Natural killer cell treated with Interleukin-12 subunit alpha and Interleukin-12 subunit beta and Interleukin-15 and Interleukin-18, amount 100 ng/mL, for 72 hours (primary cell): ENCODE measurements at regions not wholly inside any gene's neighbourhood (a gene's known extent, or its start where the extent isn't known, plus 50 kb on each side); places are given as distances from the start of the nearest gene placed in this dataset.

Experiments used
- ATAC-seq, 2 donors: fragments of 150-1000 bp; cut with Tn5 transposase in 1 of 2; sonication (Bioruptor Pico), chemical (Tn5 transposase) in 1 of 2; 2 replicates each; pipeline ENCODE4 v1.10.0; 2021
- DNase-seq: peaks from one replicate; pipeline ENCODE4 v3.0.0; 2022; ENCODE audit warnings: low spot score
- H3K27ac Mint-ChIP-seq, 2 donors: 1 replicate in 1 of 2; 2 replicates in 1 of 2; pipeline ENCODE4 v1.8.0; 2022; ENCODE audit warnings: mixed read lengths in 2 of 2, mild to moderate bottlenecking in 1 of 2, moderate library complexity in 1 of 2
- H3K27me3 Mint-ChIP-seq, 2 donors: 1 replicate in 1 of 2; 2 replicates in 1 of 2; pipeline ENCODE4 v1.8.0; 2022; ENCODE audit warnings: mixed read lengths in 2 of 2
- H3K36me3 Mint-ChIP-seq: one replicate; pipeline ENCODE4 v1.8.0; 2022; ENCODE audit warnings: mixed read lengths
- H3K4me1 Mint-ChIP-seq, 2 donors: 1 replicate in 1 of 2; 2 replicates in 1 of 2; pipeline ENCODE4 v1.8.0; 2022; ENCODE audit warnings: low read depth in 2 of 2, mixed read lengths in 2 of 2, mild to moderate bottlenecking in 1 of 2
- H3K4me3 Mint-ChIP-seq: one replicate; pipeline ENCODE4 v1.8.0; 2022; ENCODE audit warnings: mixed read lengths
- H3K9me3 Mint-ChIP-seq: 2 replicates; pipeline ENCODE4 v1.8.0; 2022; ENCODE audit warnings: mixed read lengths

GRCh38 chr11:19576054-19576453, 136.6 kb upstream of the NAV2 start:
- no peak for ATAC-seq
- no peak for DNase-seq
- peaks cover 6 to 11% of the 10 kb centered on the region in 2 donors for H3K27me3 Mint-ChIP-seq
- H3K36me3 Mint-ChIP-seq: no peaks in the 10 kb centered on the region
- no peaks in the 10 kb centered on the region for H3K9me3 Mint-ChIP-seq
- H3K4me3 Mint-ChIP-seq: no peak overlapping the region
- no peak overlapping the region for H3K27ac Mint-ChIP-seq
- no peaks in the 10 kb centered on the region for H3K4me1 Mint-ChIP-seq

GRCh38 chr11:19574916-19575315, 137.7 kb upstream of the NAV2 start:
- Mint-ChIP-seq H3K27me3 (peaks cover 6 to 8% of the 10 kb centered on the region in 2 donors), H3K27ac (no peak overlapping the region), H3K36me3 (no peaks in the 10 kb centered on the region), H3K9me3 (no peaks in the 10 kb centered on the region), H3K4me3 (no peak overlapping the region), H3K4me1 (no peaks in the 10 kb centered on the region)
- DNase-seq (no peak), ATAC-seq (no peak)

GRCh38 chr11:19573666-19574065, 139.0 kb upstream of the NAV2 start:
- Mint-ChIP-seq H3K36me3 (no peaks in the 10 kb centered on the region), H3K27me3 (peaks cover 14 to 17% of the 10 kb centered on the region in 2 donors), H3K4me3 (no peak overlapping the region), H3K9me3 (no peaks in the 10 kb centered on the region), H3K27ac (no peak overlapping the region), H3K4me1 (no peaks in the 10 kb centered on the region)
- DNase-seq: no peak
- no peak for ATAC-seq

GRCh38 chr11:19571906-19572305, 140.7 kb upstream of the NAV2 start:
- Mint-ChIP-seq H3K4me3 (no peak overlapping the region), H3K9me3 (no peaks in the 10 kb centered on the region), H3K36me3 (no peaks in the 10 kb centered on the region), H3K27ac (no peak overlapping the region), H3K27me3 (peaks cover 21 to 29% of the 10 kb centered on the region in 2 donors), H3K4me1 (no peaks in the 10 kb centered on the region)
- DNase-seq (no peak), ATAC-seq (no peak)

- no peak for ATAC-seq
- Mint-ChIP-seq H3K27me3 (peaks cover 23 to 29% of the 10 kb centered on the region in 2 donors), H3K27ac (no peak overlapping the region)
These were observed 141.7 kb upstream of the NAV2 start for GRCh38 chr11:19570889-19571288.

GRCh38 chr11:19567996-19568395, 144.6 kb upstream of the NAV2 start:
- ATAC-seq (no peak), DNase-seq (no peak)
- H3K36me3 Mint-ChIP-seq: no peaks in the 10 kb centered on the region
- H3K27ac Mint-ChIP-seq: no peak overlapping the region
- no peaks in the 10 kb centered on the region for H3K9me3 Mint-ChIP-seq
- H3K4me3 Mint-ChIP-seq: no peak overlapping the region
- H3K4me1 Mint-ChIP-seq: no peaks in the 10 kb centered on the region
- peaks cover 22 to 32% of the 10 kb centered on the region in 2 donors for H3K27me3 Mint-ChIP-seq

More at GRCh38 chr11:19570889-19571288, 141.7 kb upstream of the NAV2 start:
- Mint-ChIP-seq H3K9me3 (no peaks in the 10 kb centered on the region), H3K4me1 (no peaks in the 10 kb centered on the region), H3K36me3 (no peaks in the 10 kb centered on the region), H3K4me3 (no peak overlapping the region)
- DNase-seq: no peak

DNA sequence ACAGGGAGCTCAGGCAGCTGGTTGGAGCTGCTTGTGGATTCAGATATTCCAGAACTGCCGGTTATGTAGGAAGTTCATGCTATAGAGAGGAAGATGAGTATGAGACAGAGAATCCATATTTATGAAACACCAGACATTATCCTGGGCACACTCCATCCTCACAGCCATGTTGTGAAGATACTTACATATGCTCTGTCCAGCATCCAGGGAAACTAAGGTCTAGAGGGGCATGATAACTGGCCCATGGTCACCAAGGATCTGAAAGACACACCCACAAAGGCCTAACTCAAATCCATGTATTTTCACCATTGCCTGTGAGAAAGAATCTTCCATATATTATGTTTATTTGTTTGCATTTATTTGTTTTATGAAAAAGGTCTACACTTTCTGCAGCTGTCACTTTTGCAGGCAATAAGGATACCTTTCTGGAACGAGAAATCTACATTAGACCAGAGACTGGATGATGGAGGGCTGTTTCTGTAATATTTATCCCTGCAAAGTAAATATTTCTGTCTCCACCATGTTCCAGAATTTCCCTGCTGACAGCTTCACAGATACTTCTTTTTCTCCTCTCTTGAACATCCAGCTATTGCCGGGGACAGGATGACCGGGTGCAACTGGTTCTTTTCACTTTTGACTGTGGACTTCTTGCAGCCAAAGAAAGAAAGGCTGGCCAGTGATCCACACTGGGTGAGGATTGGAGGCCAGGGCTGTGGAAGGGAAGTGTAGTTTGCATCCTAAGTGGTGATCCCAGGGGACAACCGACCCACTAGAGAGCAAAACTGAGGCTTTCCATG, 145.9 kb upstream of the NAV2 start:
- DNase-seq (no peak), ATAC-seq (no peak)
- Mint-ChIP-seq H3K4me1 (no peaks in the 10 kb centered on the region), H3K36me3 (no peaks in the 10 kb centered on the region), H3K4me3 (no peak overlapping the region), H3K27me3 (peaks cover 27 to 45% of the 10 kb centered on the region in 2 donors), H3K27ac (no peak overlapping the region), H3K9me3 (no peaks in the 10 kb centered on the region)

- no peak overlapping the region for H3K27ac Mint-ChIP-seq
These were observed 147.0 kb upstream of the NAV2 start for GRCh38 chr11:19565639-19566038.

DNA sequence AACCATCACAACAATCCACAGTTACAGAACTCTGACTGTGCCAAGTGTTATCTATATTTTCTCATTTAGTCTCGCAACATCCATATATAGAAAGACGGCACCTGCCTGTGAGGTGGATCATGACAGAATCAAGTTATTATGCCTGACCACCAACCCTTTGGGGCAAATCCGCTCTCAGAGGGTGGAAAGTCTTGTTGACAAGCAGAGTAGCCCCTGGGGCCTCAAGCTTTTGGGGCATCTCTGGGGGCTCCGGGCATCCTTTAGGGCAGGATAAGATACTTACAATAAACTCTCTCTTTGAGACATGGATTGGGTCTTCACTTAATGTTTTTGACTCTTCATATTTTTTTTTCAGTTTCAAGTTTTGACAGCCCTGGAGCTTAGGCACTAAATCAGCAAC, 150.5 kb upstream of the NAV2 start:
- Mint-ChIP-seq H3K27ac (no peak overlapping the region), H3K27me3 (peaks cover 18 to 29% of the 10 kb centered on the region in 2 donors), H3K36me3 (no peaks in the 10 kb centered on the region), H3K4me3 (no peak overlapping the region), H3K4me1 (peaks cover 0 to 3% of the 10 kb centered on the region in 2 donors), H3K9me3 (no peaks in the 10 kb centered on the region)
- no peak for DNase-seq
- no peak for ATAC-seq

More at GRCh38 chr11:19565639-19566038, 147.0 kb upstream of the NAV2 start:
- Mint-ChIP-seq H3K27me3 (peaks cover 26 to 52% of the 10 kb centered on the region in 2 donors), H3K4me3 (no peak overlapping the region), H3K36me3 (no peaks in the 10 kb centered on the region), H3K4me1 (no peaks in the 10 kb centered on the region), H3K9me3 (no peaks in the 10 kb centered on the region)
- ATAC-seq (no peak), DNase-seq (no peak)

GRCh38 chr11:19561011-19561410, 151.6 kb upstream of the NAV2 start:
- ATAC-seq (no peak), DNase-seq (no peak)
- H3K4me1 Mint-ChIP-seq: peaks cover 0 to 3% of the 10 kb centered on the region in 2 donors
- peaks cover 17 to 32% of the 10 kb centered on the region in 2 donors for H3K27me3 Mint-ChIP-seq
- H3K36me3 Mint-ChIP-seq: no peaks in the 10 kb centered on the region
- H3K9me3 Mint-ChIP-seq: no peaks in the 10 kb centered on the region
- no peak overlapping the region for H3K27ac Mint-ChIP-seq
- H3K4me3 Mint-ChIP-seq: no peak overlapping the region

GRCh38 chr11:19560156-19560555, 152.5 kb upstream of the NAV2 start:
- DNase-seq: no peak

DNA sequence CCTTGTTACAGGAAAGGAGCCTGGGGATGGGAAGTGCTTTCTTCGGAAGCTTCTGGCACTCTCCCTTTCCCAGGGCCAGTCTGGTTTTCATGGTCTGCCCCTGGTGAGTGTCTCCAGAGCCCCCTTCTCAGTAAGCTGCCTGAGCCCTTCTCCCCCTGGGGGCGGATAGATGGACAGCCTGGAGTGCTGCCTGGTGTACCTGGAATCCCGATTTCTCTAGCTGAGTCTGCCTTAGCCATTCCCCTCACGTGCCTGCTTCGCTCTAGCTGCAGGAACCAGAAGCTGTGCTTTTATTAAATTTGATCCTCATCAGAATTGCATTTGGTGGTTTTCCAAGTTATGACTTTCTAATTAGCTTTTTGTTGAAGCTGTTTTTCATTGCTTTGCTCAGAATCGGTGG, 152.9 kb upstream of the NAV2 start:
- no peak for ATAC-seq
- DNase-seq: no peak
- Mint-ChIP-seq H3K27me3 (peaks cover 20 to 30% of the 10 kb centered on the region in 2 donors), H3K27ac (no peak overlapping the region), H3K9me3 (no peaks in the 10 kb centered on the region), H3K4me1 (peaks cover 0 to 3% of the 10 kb centered on the region in 2 donors), H3K36me3 (no peaks in the 10 kb centered on the region), H3K4me3 (no peak overlapping the region)

More at GRCh38 chr11:19560156-19560555, 152.5 kb upstream of the NAV2 start:
- H3K27ac Mint-ChIP-seq: no peak overlapping the region
- no peaks in the 10 kb centered on the region for H3K36me3 Mint-ChIP-seq
- ATAC-seq: no peak
- peaks cover 0 to 3% of the 10 kb centered on the region in 2 donors for H3K4me1 Mint-ChIP-seq
- peaks cover 20 to 31% of the 10 kb centered on the region in 2 donors for H3K27me3 Mint-ChIP-seq
- H3K4me3 Mint-ChIP-seq: no peak overlapping the region
- H3K9me3 Mint-ChIP-seq: no peaks in the 10 kb centered on the region

- no peaks in the 10 kb centered on the region for H3K9me3 Mint-ChIP-seq
- no peak overlapping the region for H3K4me3 Mint-ChIP-seq
- H3K27ac Mint-ChIP-seq: no peak overlapping the region
- ATAC-seq (no peak), DNase-seq (no peak)
- peaks cover 20 to 30% of the 10 kb centered on the region in 2 donors for H3K27me3 Mint-ChIP-seq
- H3K4me1 Mint-ChIP-seq: peaks cover 0 to 3% of the 10 kb centered on the region in 2 donors
- H3K36me3 Mint-ChIP-seq: no peaks in the 10 kb centered on the region
These were observed 154.2 kb upstream of the NAV2 start for GRCh38 chr11:19558189-19558986.

- no peaks in the 10 kb centered on the region for H3K9me3 Mint-ChIP-seq
- H3K4me1 Mint-ChIP-seq: peaks cover 0 to 3% of the 10 kb centered on the region in 2 donors
- ATAC-seq (peak; percentile 42 to 57), DNase-seq (peak; percentile 75)
- no peak overlapping the region for H3K27ac Mint-ChIP-seq
- peaks cover 15 to 23% of the 10 kb centered on the region in 2 donors for H3K27me3 Mint-ChIP-seq
- no peaks in the 10 kb centered on the region for H3K36me3 Mint-ChIP-seq
- no peak overlapping the region for H3K4me3 Mint-ChIP-seq
These were observed 154.9 kb upstream of the NAV2 start for GRCh38 chr11:19557720-19558140.
